Endodermal cell (in vitro differentiated cells): ENCODE measurements at regions not wholly inside any gene's neighbourhood (a gene's known extent, or its start where the extent isn't known, plus 50 kb on each side); places are given as distances from the start of the nearest gene placed in this dataset.

Experiments used
- DNase-seq: peaks from one replicate; pipeline ENCODE4 v3.0.0-alpha.2; 2017
- H3K27ac ChIP-seq: 2 replicates; pipeline ENCODE4 v1.5.1; 2013; ENCODE audit warnings: mild to moderate bottlenecking, low read depth, low read length, moderate library complexity
- H3K27me3 ChIP-seq: 2 replicates; pipeline ENCODE4 v1.6.1; 2013; ENCODE audit warnings: mild to moderate bottlenecking, low read length, moderate library complexity; ENCODE audit not compliant: insufficient read depth, control insufficient read depth, poor library complexity, severe bottlenecking
- H3K36me3 ChIP-seq: 2 replicates; pipeline ENCODE4 v1.7.0; 2013; ENCODE audit warnings: mild to moderate bottlenecking, low read length, moderate library complexity; ENCODE audit not compliant: control insufficient read depth, insufficient read depth
- H3K4me1 ChIP-seq: one replicate; pipeline ENCODE4 v1.7.0; 2013; ENCODE audit warnings: low read length; ENCODE audit not compliant: control insufficient read depth, insufficient read depth
- H3K4me3 ChIP-seq: 2 replicates; pipeline ENCODE4 v1.5.1; 2013; ENCODE audit warnings: mild to moderate bottlenecking, low read length, moderate library complexity
- H3K9ac ChIP-seq: 2 replicates; pipeline ENCODE4 v1.6.1; 2013; ENCODE audit warnings: mild to moderate bottlenecking, low read length, moderate library complexity; ENCODE audit not compliant: poor library complexity, severe bottlenecking; ENCODE audit errors: extremely low read depth
- H3K9me3 ChIP-seq: 2 replicates; pipeline ENCODE4 v1.6.1; 2013; ENCODE audit warnings: mild to moderate bottlenecking, low read length, moderate library complexity; ENCODE audit not compliant: control insufficient read depth
- H3K27ac Mint-ChIP-seq: 2 replicates; pipeline ENCODE4 v1.8.0; 2020; ENCODE audit warnings: mixed read lengths
- H3K27me3 Mint-ChIP-seq: 2 replicates; pipeline ENCODE4 v1.8.0; 2021; ENCODE audit warnings: mild to moderate bottlenecking, mixed read lengths; ENCODE audit not compliant: insufficient read depth
- H3K36me3 Mint-ChIP-seq: 2 replicates; pipeline ENCODE4 v1.8.0; 2020; ENCODE audit warnings: low read depth, mixed read lengths
- H3K4me1 Mint-ChIP-seq: 2 replicates; pipeline ENCODE4 v1.8.0; 2020; ENCODE audit warnings: mixed read lengths
- H3K4me3 Mint-ChIP-seq: 2 replicates; pipeline ENCODE4 v1.8.0; 2020; ENCODE audit warnings: mild to moderate bottlenecking, moderate library complexity, mixed read lengths
- H3K9me3 Mint-ChIP-seq: 2 replicates; pipeline ENCODE4 v1.8.0; 2020; ENCODE audit warnings: mild to moderate bottlenecking, mixed read lengths
- CTCF ChIP-seq: fragments of 200-600 bp; sonication (generic); conservative IDR thresholded peaks from 2 replicates; pipeline ENCODE4 v1.5.0; 2021; ENCODE audit warnings: antibody characterized with exemption, mild to moderate bottlenecking
- WGBS, 2 experiments: methylation state at CpG; one replicate each; pipeline versions ENCODE4 v1.1.5 to v1.1.7; 2013; ENCODE audit warnings: missing lambda C conversion rate in 2 of 2, mixed read lengths in 1 of 2; ENCODE audit not compliant: insufficient coverage in 1 of 2, insufficient read length in 1 of 2; 5-methylcytosine and 5-hydroxymethylcytosine counted together

- Mint-ChIP-seq H3K4me3 (no peak overlapping the region), H3K4me1 (peaks cover 7% of the 10 kb centered on the region), H3K36me3 (no peaks in the 10 kb centered on the region), H3K9me3 (no peaks in the 10 kb centered on the region), H3K27ac (no peak overlapping the region), H3K27me3 (no peaks in the 10 kb centered on the region)
- no peak overlapping the region for H3K4me3 ChIP-seq
- H3K36me3 ChIP-seq = no peaks in the 10 kb centered on the region
- H3K9ac ChIP-seq = no peak overlapping the region
- peak overlapping the region; percentile 44 for H3K27ac ChIP-seq
- H3K27me3 ChIP-seq = no peaks in the 10 kb centered on the region
- H3K9me3 ChIP-seq = no peaks in the 10 kb centered on the region
- 91 to 93% methylated on average over 14 to 17 of the region's 17 CpGs for WGBS, 2 experiments
- no peak for TF ChIP-seq CTCF
- no peak for DNase-seq
- H3K4me1 ChIP-seq = no peaks in the 10 kb centered on the region
Measured at GRCh38 chr18:77341527-77342325, 92.1 kb downstream of the GALR1 start.

- DNase-seq = no peak
- H3K4me1 Mint-ChIP-seq = peaks cover 7% of the 10 kb centered on the region
- no peaks in the 10 kb centered on the region for H3K9me3 Mint-ChIP-seq
- no peak for TF ChIP-seq CTCF
- H3K27ac Mint-ChIP-seq = no peak overlapping the region
- WGBS, 2 experiments = 84 to 89% methylated on average over 4 to 10 of the region's 10 CpGs
- no peaks in the 10 kb centered on the region for H3K4me1 ChIP-seq
- peaks cover under 1% of the 10 kb centered on the region for H3K27me3 Mint-ChIP-seq
- no peak overlapping the region for H3K9ac ChIP-seq
- H3K27me3 ChIP-seq = no peaks in the 10 kb centered on the region
- no peaks in the 10 kb centered on the region for H3K36me3 ChIP-seq
- no peaks in the 10 kb centered on the region for H3K9me3 ChIP-seq
- H3K4me3 ChIP-seq = no peak overlapping the region
- H3K36me3 Mint-ChIP-seq = no peaks in the 10 kb centered on the region
- H3K4me3 Mint-ChIP-seq = no peak overlapping the region
- H3K27ac ChIP-seq = no peak overlapping the region
Measured at GRCh38 chr18:77342736-77343135, 93.1 kb downstream of the GALR1 start.

GRCh38 chr18:77343846-77344510, 94.3 kb downstream of the GALR1 start:
- no peak overlapping the region for H3K4me3 Mint-ChIP-seq
- no peaks in the 10 kb centered on the region for H3K4me1 ChIP-seq
- H3K4me1 Mint-ChIP-seq = peaks cover 7% of the 10 kb centered on the region

More at GRCh38 chr18:77343846-77344510, 94.3 kb downstream of the GALR1 start:
- H3K4me3 ChIP-seq = no peak overlapping the region
- H3K27ac ChIP-seq = no peak overlapping the region
- no peaks in the 10 kb centered on the region for H3K36me3 ChIP-seq
- WGBS, 2 experiments = 81% methylated on average over 4 to 14 of the region's 14 CpGs
- peaks cover 2% of the 10 kb centered on the region for H3K27me3 Mint-ChIP-seq
- H3K36me3 Mint-ChIP-seq = no peaks in the 10 kb centered on the region
- no peak for DNase-seq
- H3K9me3 Mint-ChIP-seq = no peaks in the 10 kb centered on the region
- no peaks in the 10 kb centered on the region for H3K27me3 ChIP-seq
- H3K9me3 ChIP-seq = no peaks in the 10 kb centered on the region
- H3K9ac ChIP-seq = no peak overlapping the region
- H3K27ac Mint-ChIP-seq = no peak overlapping the region
- no peak for TF ChIP-seq CTCF
